H9 (cell line): ENCODE measurements at regions not wholly inside any gene's neighbourhood (a gene's known extent, or its start where the extent isn't known, plus 50 kb on each side); places are given as distances from the start of the nearest gene placed in this dataset.

Experiments
- DNase-seq: peaks from one replicate; pipeline ENCODE4 v3.0.0-alpha.2; 2017
- H2AFZ ChIP-seq: one replicate; pipeline ENCODE4 v1.6.1; 2013; ENCODE audit warnings: mild to moderate bottlenecking, low read length, control low read depth, moderate library complexity
- H2AK5ac ChIP-seq: 2 replicates; pipeline ENCODE4 v1.6.1; 2013; ENCODE audit warnings: low read length, control low read depth, mixed read lengths; ENCODE audit not compliant: insufficient read length
- H2BK120ac ChIP-seq: one replicate; pipeline ENCODE4 v1.6.1; 2013; ENCODE audit warnings: low read depth, mild to moderate bottlenecking, low read length, control low read depth, inconsistent platforms; ENCODE audit not compliant: poor library complexity, severe bottlenecking
- H2BK12ac ChIP-seq: 2 replicates; pipeline ENCODE4 v1.6.1; 2013; ENCODE audit warnings: low read length, control low read depth, mixed read lengths, low read depth; ENCODE audit not compliant: insufficient read length
- H2BK15ac ChIP-seq: 2 replicates; pipeline ENCODE4 v1.6.1; 2013; ENCODE audit warnings: low read depth, low read length, control low read depth
- H2BK20ac ChIP-seq: one replicate; pipeline ENCODE4 v1.6.1; 2013; ENCODE audit warnings: low read depth, mild to moderate bottlenecking, low read length, control low read depth, inconsistent platforms; ENCODE audit not compliant: poor library complexity, severe bottlenecking
- H2BK5ac ChIP-seq: 2 replicates; pipeline ENCODE4 v1.6.1; 2013; ENCODE audit warnings: low read length, control low read depth, mixed read lengths; ENCODE audit not compliant: insufficient read length
- H3K14ac ChIP-seq: 2 replicates; pipeline ENCODE4 v1.6.1; 2013; ENCODE audit warnings: low read length, control low read depth; ENCODE audit not compliant: insufficient read depth
- H3K18ac ChIP-seq: 2 replicates; pipeline ENCODE4 v1.6.1; 2013; ENCODE audit warnings: low read depth, mild to moderate bottlenecking, mixed read lengths, low read length, control low read depth; ENCODE audit not compliant: insufficient read length
- H3K23ac ChIP-seq: 2 replicates; pipeline ENCODE4 v1.6.1; 2013; ENCODE audit warnings: low read length, control low read depth, mixed read lengths, low read depth; ENCODE audit not compliant: insufficient read length
- H3K23me2 ChIP-seq: 2 replicates; pipeline ENCODE4 v1.6.1; 2013; ENCODE audit warnings: low read depth, mild to moderate bottlenecking, mixed read lengths, low read length, control low read depth; ENCODE audit not compliant: insufficient read length, poor library complexity, severe bottlenecking
- H3K27ac ChIP-seq: 2 replicates; pipeline ENCODE4 v1.5.1; 2013; ENCODE audit warnings: low read length, control low read depth, mixed read lengths, low read depth; ENCODE audit not compliant: insufficient read length
- H3K27me3 ChIP-seq: 2 replicates; pipeline ENCODE4 v1.6.1; 2013; ENCODE audit warnings: low read length, control low read depth, inconsistent platforms; ENCODE audit not compliant: insufficient read depth
- H3K4ac ChIP-seq: 2 replicates; pipeline ENCODE4 v1.6.1; 2013; ENCODE audit warnings: low read depth, mild to moderate bottlenecking, control low read depth, inconsistent platforms, low read length, moderate library complexity
- H3K4me1 ChIP-seq: 2 replicates; pipeline ENCODE4 v1.6.1; 2013; ENCODE audit warnings: low read length, control low read depth, inconsistent platforms; ENCODE audit not compliant: insufficient read depth
- H3K4me2 ChIP-seq: 2 replicates; pipeline ENCODE4 v1.6.1; 2013; ENCODE audit warnings: low read length, control low read depth, mixed read lengths; ENCODE audit not compliant: insufficient read length, insufficient read depth
- H3K56ac ChIP-seq: 2 replicates; pipeline ENCODE4 v1.6.1; 2013; ENCODE audit warnings: low read depth, mild to moderate bottlenecking, mixed read lengths, low read length, control low read depth; ENCODE audit not compliant: insufficient read length
- H3K79me1 ChIP-seq: 2 replicates; pipeline ENCODE4 v1.6.1; 2013; ENCODE audit warnings: low read depth, mild to moderate bottlenecking, moderate library complexity, low read length, control low read depth, inconsistent platforms; ENCODE audit not compliant: insufficient read depth, poor library complexity, severe bottlenecking
- H3K79me2 ChIP-seq: 2 replicates; pipeline ENCODE4 v1.6.1; 2013; ENCODE audit warnings: low read length, control low read depth, inconsistent platforms; ENCODE audit not compliant: insufficient read depth
- H3K9ac ChIP-seq: 2 replicates; pipeline ENCODE4 v1.6.1; 2013; ENCODE audit warnings: low read length, control low read depth, mixed read lengths; ENCODE audit not compliant: insufficient read length; ENCODE audit errors: extremely low read depth
- H3K9me3 ChIP-seq: one replicate; pipeline ENCODE4 v1.6.1; 2013; ENCODE audit warnings: low read depth, low read length, inconsistent platforms; ENCODE audit not compliant: control insufficient read depth
- H3T11ph ChIP-seq: one replicate; pipeline ENCODE4 v1.6.1; 2013; ENCODE audit warnings: mild to moderate bottlenecking, low read length, control low read depth, inconsistent platforms
- H4K20me1 ChIP-seq: one replicate; pipeline ENCODE4 v1.6.1; 2013; ENCODE audit not compliant: control insufficient read depth, insufficient read length, insufficient read depth
- H4K5ac ChIP-seq: 2 replicates; pipeline ENCODE4 v1.6.1; 2013; ENCODE audit warnings: low read depth, mild to moderate bottlenecking, mixed read lengths, low read length, control low read depth; ENCODE audit not compliant: insufficient read length
- H4K8ac ChIP-seq: replicated peaks from 2 replicates; pipeline ENCODE4 v1.6.1; 2013; ENCODE audit warnings: low read length, control low read depth, mixed read lengths, low read depth; ENCODE audit not compliant: insufficient read length
- H4K91ac ChIP-seq: 2 replicates; pipeline ENCODE4 v1.6.1; 2013; ENCODE audit warnings: low read depth, mild to moderate bottlenecking, moderate library complexity, mixed read lengths, low read length, control low read depth; ENCODE audit not compliant: insufficient read length
- H3K27ac Mint-ChIP-seq, 3 experiments: 2 replicates in 2 of 3; 3 replicates in 1 of 3; pipeline ENCODE4 v1.8.0; 2020 to 2021; ENCODE audit warnings: mixed read lengths in 3 of 3, mild to moderate bottlenecking in 1 of 3, moderate library complexity in 1 of 3
- H3K27me3 Mint-ChIP-seq: 2 replicates; pipeline ENCODE4 v1.8.0; 2021; ENCODE audit warnings: low read depth, mild to moderate bottlenecking, moderate library complexity, mixed read lengths
- H3K36me3 Mint-ChIP-seq, 3 experiments: 2 replicates in 2 of 3; 3 replicates in 1 of 3; pipeline ENCODE4 v1.8.0; 2020 to 2021; ENCODE audit warnings: low read depth in 3 of 3, mixed read lengths in 3 of 3; ENCODE audit not compliant: insufficient read depth in 1 of 3
- H3K4me1 Mint-ChIP-seq, 2 experiments: 2 replicates each; pipeline ENCODE4 v1.8.0; 2020; ENCODE audit warnings: mixed read lengths in 2 of 2
- H3K4me3 Mint-ChIP-seq, 2 experiments: 2 replicates in 1 of 2; 3 replicates in 1 of 2; pipeline ENCODE4 v1.8.0; 2020 to 2021; ENCODE audit warnings: mild to moderate bottlenecking in 2 of 2, mixed read lengths in 2 of 2, moderate library complexity in 1 of 2
- H3K9me3 Mint-ChIP-seq, 2 experiments: 2 replicates in 1 of 2; 3 replicates in 1 of 2; pipeline ENCODE4 v1.8.0; 2020; ENCODE audit warnings: mild to moderate bottlenecking in 2 of 2, mixed read lengths in 2 of 2, moderate library complexity in 1 of 2
- WGBS: extraction: QIAGEN DNeasy Blood & Tissue Kit; methylation state at CpG from one replicate; pipeline ENCODE4 v1.1.7; 2013; ENCODE audit warnings: missing lambda C conversion rate, low lambda C conversion rate, mixed read lengths; ENCODE audit not compliant: insufficient read length; ENCODE audit errors: extremely low coverage; 5-methylcytosine and 5-hydroxymethylcytosine counted together
- TF ChIP-seq, protein P1 (sequence below): fragments of 200-600 bp; sonication (generic); conservative IDR thresholded peaks from 3 replicates; pipeline ENCODE4 v1.8.0; 2021; ENCODE audit warnings: antibody characterized with exemption, mild to moderate bottlenecking

DNA sequence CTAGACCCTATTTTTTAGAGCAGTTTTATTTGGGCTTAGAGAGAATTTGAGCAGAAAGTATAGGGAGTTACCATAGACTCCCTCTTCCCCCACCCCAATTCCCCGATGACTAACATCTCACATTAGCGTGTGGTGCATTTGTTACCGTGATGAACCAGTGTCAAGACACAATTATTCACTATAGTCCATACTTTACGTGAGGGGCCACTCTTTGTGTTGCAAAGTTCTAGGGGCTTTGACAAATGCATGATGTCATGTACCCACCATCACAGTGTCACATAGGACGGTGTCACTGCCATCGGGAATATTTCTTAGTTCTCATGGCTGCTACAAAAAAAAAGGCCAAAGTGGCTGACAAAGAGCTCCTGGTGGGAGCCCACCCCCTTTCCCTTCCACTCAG is 119.1 kb downstream of the PHETA1 start:
- Histone ChIP-seq H3K4me1 (no peaks in the 10 kb centered on the region; the same call in 1 of the 2 replicates), H2BK15ac (no peak overlapping the region), H3K14ac (no peak overlapping the region), H3K27ac (no peak overlapping the region), H2AK5ac (no peak overlapping the region), H4K8ac (no peak overlapping the region), H3T11ph (no peak overlapping the region), H3K9ac (no peak overlapping the region), H3K23ac (no peak overlapping the region), H3K79me2 (no peaks in the 10 kb centered on the region), H2BK20ac (no peak overlapping the region), H3K4me2 (no peak overlapping the region), H4K5ac (no peak overlapping the region), H4K20me1 (no peaks in the 10 kb centered on the region), H3K56ac (no peak overlapping the region), H2BK12ac (no peak overlapping the region), H2BK5ac (no peak overlapping the region), H3K9me3 (no peaks in the 10 kb centered on the region), H3K79me1 (no peaks in the 10 kb centered on the region), H2AFZ (no peak overlapping the region), H2BK120ac (no peak overlapping the region), H3K18ac (no peak overlapping the region), H3K4ac (no peak overlapping the region), H3K27me3 (no peaks in the 10 kb centered on the region), H3K23me2 (no peaks in the 10 kb centered on the region), H4K91ac (no peak overlapping the region)
- Mint-ChIP-seq H3K4me3 (no peak overlapping the region), H3K27ac (0 out of 7 replicates have a peak overlapping the region, but pooled peaks of 1 of the 3 experiments have one; percentile 51), H3K27me3 (no peaks in the 10 kb centered on the region; the same call in 1 of the 2 replicates), H3K4me1 (peaks cover 0 to 11% of the 10 kb centered on the region in 2 experiments; a peak in 2 of 4 replicates), H3K9me3 (peaks cover 2 to 3% of the 10 kb centered on the region in 2 experiments; a peak in 3 of 5 replicates), H3K36me3 (no peaks in the 10 kb centered on the region)
- no CpG with 5 or more reads among the region's 6 CpGs for WGBS
- no peak for DNase-seq
- TF ChIP-seq, protein P1, sequence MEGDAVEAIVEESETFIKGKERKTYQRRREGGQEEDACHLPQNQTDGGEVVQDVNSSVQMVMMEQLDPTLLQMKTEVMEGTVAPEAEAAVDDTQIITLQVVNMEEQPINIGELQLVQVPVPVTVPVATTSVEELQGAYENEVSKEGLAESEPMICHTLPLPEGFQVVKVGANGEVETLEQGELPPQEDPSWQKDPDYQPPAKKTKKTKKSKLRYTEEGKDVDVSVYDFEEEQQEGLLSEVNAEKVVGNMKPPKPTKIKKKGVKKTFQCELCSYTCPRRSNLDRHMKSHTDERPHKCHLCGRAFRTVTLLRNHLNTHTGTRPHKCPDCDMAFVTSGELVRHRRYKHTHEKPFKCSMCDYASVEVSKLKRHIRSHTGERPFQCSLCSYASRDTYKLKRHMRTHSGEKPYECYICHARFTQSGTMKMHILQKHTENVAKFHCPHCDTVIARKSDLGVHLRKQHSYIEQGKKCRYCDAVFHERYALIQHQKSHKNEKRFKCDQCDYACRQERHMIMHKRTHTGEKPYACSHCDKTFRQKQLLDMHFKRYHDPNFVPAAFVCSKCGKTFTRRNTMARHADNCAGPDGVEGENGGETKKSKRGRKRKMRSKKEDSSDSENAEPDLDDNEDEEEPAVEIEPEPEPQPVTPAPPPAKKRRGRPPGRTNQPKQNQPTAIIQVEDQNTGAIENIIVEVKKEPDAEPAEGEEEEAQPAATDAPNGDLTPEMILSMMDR: no peak
